ENCODE measurements at regions not wholly inside any gene's neighbourhood (a gene's known extent, or its start where the extent isn't known, plus 50 kb on each side); places are given as distances from the start of the nearest gene placed in this dataset.

DNA sequence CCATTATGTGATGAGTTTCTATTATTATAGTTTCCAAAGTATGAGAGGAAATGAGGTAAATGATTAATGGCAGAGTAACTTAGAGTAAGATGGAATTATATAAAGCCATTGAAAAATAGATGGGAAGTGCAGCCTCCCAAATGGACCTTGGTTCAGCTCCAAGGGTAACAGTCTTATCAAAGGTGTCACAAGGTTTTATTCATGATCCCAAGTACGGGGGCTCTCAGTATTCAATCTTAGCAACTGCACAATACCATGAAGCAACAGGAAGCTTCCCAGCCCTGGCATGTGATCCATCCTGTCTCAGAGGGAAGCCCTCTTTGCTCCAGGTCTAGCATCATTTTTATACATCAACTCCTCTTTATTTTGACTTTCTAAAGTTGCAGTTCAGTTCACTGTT, 948.2 kb downstream of the GALC start:
- TF ChIP-seq, protein P1, sequence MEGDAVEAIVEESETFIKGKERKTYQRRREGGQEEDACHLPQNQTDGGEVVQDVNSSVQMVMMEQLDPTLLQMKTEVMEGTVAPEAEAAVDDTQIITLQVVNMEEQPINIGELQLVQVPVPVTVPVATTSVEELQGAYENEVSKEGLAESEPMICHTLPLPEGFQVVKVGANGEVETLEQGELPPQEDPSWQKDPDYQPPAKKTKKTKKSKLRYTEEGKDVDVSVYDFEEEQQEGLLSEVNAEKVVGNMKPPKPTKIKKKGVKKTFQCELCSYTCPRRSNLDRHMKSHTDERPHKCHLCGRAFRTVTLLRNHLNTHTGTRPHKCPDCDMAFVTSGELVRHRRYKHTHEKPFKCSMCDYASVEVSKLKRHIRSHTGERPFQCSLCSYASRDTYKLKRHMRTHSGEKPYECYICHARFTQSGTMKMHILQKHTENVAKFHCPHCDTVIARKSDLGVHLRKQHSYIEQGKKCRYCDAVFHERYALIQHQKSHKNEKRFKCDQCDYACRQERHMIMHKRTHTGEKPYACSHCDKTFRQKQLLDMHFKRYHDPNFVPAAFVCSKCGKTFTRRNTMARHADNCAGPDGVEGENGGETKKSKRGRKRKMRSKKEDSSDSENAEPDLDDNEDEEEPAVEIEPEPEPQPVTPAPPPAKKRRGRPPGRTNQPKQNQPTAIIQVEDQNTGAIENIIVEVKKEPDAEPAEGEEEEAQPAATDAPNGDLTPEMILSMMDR (IDR thresholded peaks at IDR 0.05) = no peak
- TF ChIP-seq POLR2AphosphoS5 (IDR thresholded peaks at IDR 0.05) = no peak
